ENCODE measurements at regions not wholly inside any gene's neighbourhood (a gene's known extent, or its start where the extent isn't known, plus 50 kb on each side); places are given as distances from the start of the nearest gene placed in this dataset.

DNA sequence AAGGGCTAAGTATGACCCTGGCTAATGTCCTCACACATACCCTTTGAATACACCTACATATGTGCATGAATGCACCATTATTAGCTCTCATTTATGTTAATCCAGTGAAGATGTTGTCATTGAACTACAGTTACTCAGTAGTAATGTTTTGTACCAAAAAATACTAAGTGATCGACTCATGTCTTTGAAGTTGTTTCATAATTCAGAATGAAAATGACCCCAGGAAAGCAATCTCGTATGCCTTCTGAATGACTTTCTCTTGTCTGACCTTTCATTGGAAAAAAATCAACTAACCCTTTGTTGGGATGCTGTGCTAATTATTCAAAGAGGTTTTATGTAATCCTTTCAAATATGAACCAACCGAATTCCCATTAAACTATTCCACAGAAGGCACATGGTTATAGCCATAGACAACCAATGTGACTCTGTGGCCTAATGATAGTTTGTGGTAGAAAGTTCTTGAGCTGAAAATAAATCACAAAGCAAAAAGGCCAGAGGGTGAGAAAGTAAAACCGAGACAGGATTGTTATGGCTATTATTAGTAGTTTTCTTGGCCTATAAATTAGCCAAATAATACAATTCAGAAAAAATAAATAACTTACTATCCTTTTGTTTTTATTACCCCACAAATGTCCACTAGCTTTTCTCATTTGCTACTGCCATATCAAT, 86.8 kb upstream of the STARD13 start:
- CTCF ChIA-PET: no interaction called here
- DNase-seq (ENCODE audit: low read depth, low spot score): no peak

DNA sequence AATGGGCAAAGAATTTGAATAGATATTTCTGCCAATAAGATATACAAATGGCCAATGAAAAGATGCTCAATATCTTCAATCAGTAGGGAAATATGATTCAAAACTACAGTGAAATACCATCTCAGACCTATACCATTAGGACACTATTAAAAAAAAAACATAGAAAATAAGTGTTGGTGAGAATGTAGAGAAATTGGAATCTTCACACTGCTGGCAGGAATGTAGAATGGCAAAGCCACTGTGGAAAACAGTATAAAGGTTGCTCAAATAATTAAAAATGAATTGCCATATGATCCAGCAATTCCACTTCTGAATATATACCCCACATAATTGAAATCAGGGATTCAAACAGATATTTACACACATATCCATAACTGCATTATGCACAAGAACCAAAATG, 88.1 kb upstream of the STARD13 start:
- CTCF ChIA-PET: no interaction called here
- H3K27ac ChIP-seq (ENCODE audit: low read depth, low read length): no peak overlapping the region

More for the DNA sequence above, 86.8 kb upstream of the STARD13 start:
- POLR2A ChIA-PET: interaction anchor here (0.7 kb wide), 1 partner anchor 13 kb away, joined by 3 read pairs; no protein-coding TSS in a partner anchor
- TF ChIP-seq, protein P1, sequence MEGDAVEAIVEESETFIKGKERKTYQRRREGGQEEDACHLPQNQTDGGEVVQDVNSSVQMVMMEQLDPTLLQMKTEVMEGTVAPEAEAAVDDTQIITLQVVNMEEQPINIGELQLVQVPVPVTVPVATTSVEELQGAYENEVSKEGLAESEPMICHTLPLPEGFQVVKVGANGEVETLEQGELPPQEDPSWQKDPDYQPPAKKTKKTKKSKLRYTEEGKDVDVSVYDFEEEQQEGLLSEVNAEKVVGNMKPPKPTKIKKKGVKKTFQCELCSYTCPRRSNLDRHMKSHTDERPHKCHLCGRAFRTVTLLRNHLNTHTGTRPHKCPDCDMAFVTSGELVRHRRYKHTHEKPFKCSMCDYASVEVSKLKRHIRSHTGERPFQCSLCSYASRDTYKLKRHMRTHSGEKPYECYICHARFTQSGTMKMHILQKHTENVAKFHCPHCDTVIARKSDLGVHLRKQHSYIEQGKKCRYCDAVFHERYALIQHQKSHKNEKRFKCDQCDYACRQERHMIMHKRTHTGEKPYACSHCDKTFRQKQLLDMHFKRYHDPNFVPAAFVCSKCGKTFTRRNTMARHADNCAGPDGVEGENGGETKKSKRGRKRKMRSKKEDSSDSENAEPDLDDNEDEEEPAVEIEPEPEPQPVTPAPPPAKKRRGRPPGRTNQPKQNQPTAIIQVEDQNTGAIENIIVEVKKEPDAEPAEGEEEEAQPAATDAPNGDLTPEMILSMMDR (IDR thresholded peaks at IDR 0.05; ENCODE audit: low read depth, low read length): no peak
- no peaks in the 10 kb centered on the region for H3K9me3 ChIP-seq (ENCODE audit: control insufficient read depth, insufficient read depth, low read length)
- no peak overlapping the region for H3K4me3 ChIP-seq (ENCODE audit: low read depth, low read length)
- H3K27me3 ChIP-seq (ENCODE audit: control insufficient read depth, insufficient read depth, low read length): no peaks in the 10 kb centered on the region
- no peak overlapping the region for H3K27ac ChIP-seq (ENCODE audit: low read depth, low read length)

DNA sequence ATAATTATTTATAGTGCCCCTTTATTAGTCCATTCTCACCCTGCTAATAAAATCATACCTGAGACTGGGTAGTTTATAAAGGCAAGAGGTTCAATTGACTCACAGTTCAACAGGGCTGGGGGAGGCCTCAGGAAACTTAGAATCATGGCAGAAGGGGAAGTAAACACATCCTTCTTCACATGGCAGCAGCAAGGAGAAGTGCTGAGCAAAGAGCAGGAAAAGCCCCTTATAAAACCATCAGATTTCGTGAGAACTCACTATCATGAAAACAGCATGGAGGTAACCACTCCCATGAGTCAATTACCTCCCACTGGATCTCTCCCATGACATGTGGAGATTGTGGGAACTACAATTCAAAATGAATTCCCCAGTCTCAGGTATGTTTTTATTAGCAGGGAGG, 89.9 kb upstream of the STARD13 start:
- ChIA-PET CTCF (interaction anchor here (0.6 kb wide), 1 partner anchor 66 kb away, joined by 3 read pairs; no protein-coding TSS in a partner anchor), POLR2A (no interaction called here)
- TF ChIP-seq, protein P1 (IDR thresholded peaks at IDR 0.05; ENCODE audit: low read depth, low read length): no peak
- Histone ChIP-seq H3K4me3 (ENCODE audit: low read depth, low read length) (no peak overlapping the region), H3K9me3 (ENCODE audit: control insufficient read depth, insufficient read depth, low read length) (no peaks in the 10 kb centered on the region), H3K27me3 (ENCODE audit: control insufficient read depth, insufficient read depth, low read length) (no peaks in the 10 kb centered on the region), H3K27ac (ENCODE audit: low read depth, low read length) (no peak overlapping the region)
- DNase-seq (ENCODE audit: low read depth, low spot score): no peak

More for the DNA sequence above, 88.1 kb upstream of the STARD13 start:
- H3K9me3 ChIP-seq (ENCODE audit: control insufficient read depth, insufficient read depth, low read length): no peaks in the 10 kb centered on the region
- POLR2A ChIA-PET: no interaction called here
- TF ChIP-seq, protein P1 (IDR thresholded peaks at IDR 0.05; ENCODE audit: low read depth, low read length): no peak
- no peaks in the 10 kb centered on the region for H3K27me3 ChIP-seq (ENCODE audit: control insufficient read depth, insufficient read depth, low read length)
- H3K4me3 ChIP-seq (ENCODE audit: low read depth, low read length): no peak overlapping the region
- DNase-seq (ENCODE audit: low read depth, low spot score): no peak

DNA sequence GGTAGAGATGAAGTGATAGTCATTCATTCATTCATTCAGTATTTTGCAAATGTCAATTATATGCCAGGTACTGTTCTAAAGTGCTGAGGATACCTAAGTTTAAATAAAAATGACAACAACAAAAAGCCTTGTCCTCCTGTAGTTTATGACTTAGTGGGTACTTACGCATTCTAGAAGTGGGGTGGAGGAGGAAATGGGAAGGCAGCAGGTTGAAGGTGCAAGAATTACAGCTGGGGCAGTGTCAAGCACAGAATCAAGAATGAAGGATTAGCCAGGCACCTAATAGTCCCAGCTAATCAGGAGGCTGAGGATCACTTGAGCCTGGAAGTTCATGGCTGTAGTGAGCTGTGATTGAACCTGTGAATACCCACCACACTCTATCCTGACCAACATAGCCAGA, 90.7 kb upstream of the STARD13 start:
- ChIA-PET POLR2A (no interaction called here), CTCF (no interaction called here)
- H3K9me3 ChIP-seq (ENCODE audit: control insufficient read depth, insufficient read depth, low read length): no peaks in the 10 kb centered on the region
- no peak overlapping the region for H3K4me3 ChIP-seq (ENCODE audit: low read depth, low read length)
- no peak for DNase-seq (ENCODE audit: low read depth, low spot score)
- no peak overlapping the region for H3K27ac ChIP-seq (ENCODE audit: low read depth, low read length)
- no peaks in the 10 kb centered on the region for H3K27me3 ChIP-seq (ENCODE audit: control insufficient read depth, insufficient read depth, low read length)
- TF ChIP-seq, protein P1 (IDR thresholded peaks at IDR 0.05; ENCODE audit: low read depth, low read length): no peak

DNA sequence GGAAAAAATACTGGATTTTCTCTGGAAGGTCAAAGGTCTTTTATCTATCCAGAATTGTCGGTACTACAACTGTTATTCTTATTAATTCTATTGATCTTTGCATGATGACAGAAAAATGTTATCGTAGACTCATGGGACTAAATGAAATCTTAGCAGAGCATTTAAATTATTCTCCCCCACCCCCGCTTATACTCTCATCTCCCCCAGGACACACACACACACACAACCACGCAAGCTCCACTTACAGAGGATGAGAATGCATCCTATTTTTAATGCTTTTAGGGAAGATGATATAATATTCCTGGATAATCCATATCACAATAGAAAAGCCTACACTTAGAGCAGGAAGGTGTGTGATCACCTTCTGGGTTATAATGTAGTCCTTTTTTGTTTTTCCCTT, 91.9 kb upstream of the STARD13 start:
- Histone ChIP-seq H3K27me3 (ENCODE audit: control insufficient read depth, insufficient read depth, low read length) (no peaks in the 10 kb centered on the region), H3K4me3 (ENCODE audit: low read depth, low read length) (no peak overlapping the region), H3K27ac (ENCODE audit: low read depth, low read length) (no peak overlapping the region), H3K9me3 (ENCODE audit: control insufficient read depth, insufficient read depth, low read length) (no peaks in the 10 kb centered on the region)
- POLR2A ChIA-PET: no interaction called here
- no peak for DNase-seq (ENCODE audit: low read depth, low spot score)
- TF ChIP-seq, protein P1 (IDR thresholded peaks at IDR 0.05; ENCODE audit: low read depth, low read length): no peak
- CTCF ChIA-PET: no interaction called here

Data from AG04450 (cell line).